Sigmoid colon (tissue), 6 donors: ENCODE measurements at regions not wholly inside any gene's neighbourhood (a gene's known extent, or its start where the extent isn't known, plus 50 kb on each side); places are given as distances from the start of the nearest gene placed in this dataset.

Experiments used
- DNase-seq: peaks from one replicate; pipeline ENCODE4 v3.0.0-alpha.2; 2019
- H3K27ac ChIP-seq, 4 donors: fragments of 200-600 bp; sonication (generic); one replicate each; pipeline ENCODE4 v1.5.1; 2016 to 2019; ENCODE audit warnings: mild to moderate bottlenecking in 1 of 4
- H3K27me3 ChIP-seq, 3 donors: fragments of 200-600 bp; sonication (generic); one replicate each; pipeline ENCODE4 v1.5.1; 2019; ENCODE audit warnings: mild to moderate bottlenecking in 1 of 3
- H3K36me3 ChIP-seq, 4 donors: fragments of 200-600 bp; sonication (generic); one replicate each; pipeline ENCODE4 v1.5.1; 2016 to 2019
- H3K4me1 ChIP-seq, 4 donors: fragments of 200-600 bp; sonication (generic); one replicate each; pipeline ENCODE4 v1.5.1; 2017 to 2019
- H3K4me3 ChIP-seq, 4 donors: fragments of 200-600 bp; sonication (generic); one replicate each; pipeline ENCODE4 v1.5.1; 2017 to 2019; ENCODE audit warnings: mild to moderate bottlenecking in 2 of 4, moderate library complexity in 1 of 4
- H3K9me3 ChIP-seq, 4 donors: fragments of 200-600 bp in 3 of 4; sonication (generic) in 3 of 4; one replicate each; pipeline versions ENCODE4 v1.5.1 to v1.6.1; 2013 to 2019
- EP300 ChIP-seq, 4 donors: sonication (generic); formaldehyde crosslinking; IDR thresholded peaks; one replicate each; pipeline ENCODE4 v1.6.1; 2017; ENCODE audit warnings: antibody characterized with exemption in 4 of 4
- POLR2A ChIP-seq, 2 donors: fragments of 450-650 bp; IDR thresholded peaks; one replicate each; pipeline ENCODE4 v1.6.1; 2016; ENCODE audit warnings: antibody characterized with exemption in 2 of 2, mild to moderate bottlenecking in 2 of 2, moderate library complexity in 2 of 2
- POLR2AphosphoS5 ChIP-seq, 4 donors: sonication (generic); formaldehyde crosslinking; IDR thresholded peaks; one replicate each; pipeline ENCODE4 v1.6.1; 2017; ENCODE audit warnings: antibody characterized with exemption in 4 of 4
- WGBS, 2 donors: extraction: QIAGEN DNeasy Blood & Tissue Kit; methylation state at CpG; one replicate each; pipeline ENCODE4 v1.1.7; 2013; 5-methylcytosine and 5-hydroxymethylcytosine counted together
- intact Hi-C: fragments of 100-400 bp; cut with DNase I; formaldehyde crosslinking; loops from one replicate; pipeline ENCODE4 v1.15.1; 2023
- TF ChIP-seq, protein P1 (sequence below), 4 experiments: fragments of 450-650 bp in 3 of 4; fragments of 200-600 bp in 1 of 4; IDR thresholded peaks; one replicate each; pipeline ENCODE4 v1.5.1; 2016 to 2019; ENCODE audit warnings: antibody characterized with exemption in 4 of 4, mild to moderate bottlenecking in 3 of 4, moderate library complexity in 2 of 4
- donor health status: healthy with polysubstance abuse.
- donor health status: healthy.

DNA sequence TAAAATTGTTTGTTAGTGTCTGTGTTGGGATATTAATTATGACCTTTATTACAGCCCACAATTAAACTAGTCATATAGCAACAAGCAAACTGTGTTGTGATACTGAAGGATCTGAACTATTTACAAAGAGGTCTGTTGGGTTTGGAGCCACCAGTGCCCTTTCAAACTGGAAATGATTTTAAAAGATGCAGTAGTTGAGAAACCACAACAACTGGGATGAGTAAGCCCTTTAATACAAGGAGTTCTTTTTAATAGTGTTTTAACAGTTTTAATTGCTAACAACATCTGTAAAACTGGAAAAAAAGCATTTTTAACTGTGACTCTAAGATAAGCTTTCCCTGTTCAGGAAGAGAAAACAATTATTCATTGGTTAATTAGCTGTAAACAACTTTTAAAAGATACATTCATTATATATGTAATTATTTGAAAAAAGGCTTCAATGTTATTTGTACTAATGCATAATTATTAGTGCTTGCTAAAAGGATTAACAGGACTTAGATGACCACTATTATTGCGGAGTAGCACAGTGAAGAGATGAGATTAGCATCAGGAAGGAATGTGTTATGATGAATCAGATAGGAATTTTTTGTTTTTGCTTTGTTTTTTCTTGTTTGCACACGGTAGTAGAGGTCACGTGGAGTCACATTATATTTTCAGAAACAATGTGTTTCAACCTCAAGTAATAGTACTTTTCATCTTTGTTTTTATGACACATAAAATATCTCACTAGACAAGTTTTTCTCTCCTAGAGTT, 392.7 kb upstream of the FANCL start:
- Histone ChIP-seq H3K4me1 (no peaks in the 10 kb centered on the region), H3K27me3 (no peaks in the 10 kb centered on the region), H3K36me3 (no peaks in the 10 kb centered on the region), H3K4me3 (no peak overlapping the region), H3K9me3 (no peaks in the 10 kb centered on the region), H3K27ac (no peak overlapping the region)
- no peak for DNase-seq
- WGBS, 2 donors = 45 to 69% methylated on average over 3 of the region's 3 CpGs
- intact Hi-C loops = no loop called here
- TF ChIP-seq, protein P1, sequence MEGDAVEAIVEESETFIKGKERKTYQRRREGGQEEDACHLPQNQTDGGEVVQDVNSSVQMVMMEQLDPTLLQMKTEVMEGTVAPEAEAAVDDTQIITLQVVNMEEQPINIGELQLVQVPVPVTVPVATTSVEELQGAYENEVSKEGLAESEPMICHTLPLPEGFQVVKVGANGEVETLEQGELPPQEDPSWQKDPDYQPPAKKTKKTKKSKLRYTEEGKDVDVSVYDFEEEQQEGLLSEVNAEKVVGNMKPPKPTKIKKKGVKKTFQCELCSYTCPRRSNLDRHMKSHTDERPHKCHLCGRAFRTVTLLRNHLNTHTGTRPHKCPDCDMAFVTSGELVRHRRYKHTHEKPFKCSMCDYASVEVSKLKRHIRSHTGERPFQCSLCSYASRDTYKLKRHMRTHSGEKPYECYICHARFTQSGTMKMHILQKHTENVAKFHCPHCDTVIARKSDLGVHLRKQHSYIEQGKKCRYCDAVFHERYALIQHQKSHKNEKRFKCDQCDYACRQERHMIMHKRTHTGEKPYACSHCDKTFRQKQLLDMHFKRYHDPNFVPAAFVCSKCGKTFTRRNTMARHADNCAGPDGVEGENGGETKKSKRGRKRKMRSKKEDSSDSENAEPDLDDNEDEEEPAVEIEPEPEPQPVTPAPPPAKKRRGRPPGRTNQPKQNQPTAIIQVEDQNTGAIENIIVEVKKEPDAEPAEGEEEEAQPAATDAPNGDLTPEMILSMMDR (IDR thresholded peaks at IDR 0.05) = no peak
- no peak for TF ChIP-seq POLR2AphosphoS5 (IDR thresholded peaks at IDR 0.05)
- no peak for TF ChIP-seq EP300 (IDR thresholded peaks at IDR 0.05)
- TF ChIP-seq POLR2A (IDR thresholded peaks at IDR 0.05) = no peak

DNA sequence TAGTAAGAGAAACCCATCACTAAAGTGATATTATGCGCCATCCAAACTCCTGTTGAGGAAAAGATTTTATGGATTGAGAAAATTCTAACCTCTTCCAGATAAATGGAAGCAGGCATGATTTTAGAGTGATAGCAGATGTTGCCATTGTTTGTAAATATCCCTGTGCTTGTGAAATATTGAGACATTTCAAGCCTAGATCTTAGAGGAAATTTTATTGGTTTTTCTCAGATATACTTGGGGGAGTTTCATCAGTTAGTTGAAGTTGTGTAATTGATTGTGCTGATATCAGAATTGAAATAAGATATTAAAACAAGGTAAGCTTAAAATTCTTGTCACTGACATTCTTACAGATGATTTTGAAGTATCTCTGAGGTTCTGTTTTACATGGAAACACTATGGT, 390.9 kb upstream of the FANCL start:
- intact Hi-C loops = no loop called here
- H3K4me3 ChIP-seq = no peak overlapping the region
- WGBS, 2 donors = 93 to 97% methylated on average over 1 of the region's 1 CpG
- no peak overlapping the region for H3K27ac ChIP-seq
- no peak for DNase-seq
- H3K36me3 ChIP-seq = no peaks in the 10 kb centered on the region
- H3K9me3 ChIP-seq = no peaks in the 10 kb centered on the region
- no peaks in the 10 kb centered on the region for H3K4me1 ChIP-seq
- H3K27me3 ChIP-seq = no peaks in the 10 kb centered on the region
- TF ChIP-seq, protein P1 (IDR thresholded peaks at IDR 0.05) = no peak
- TF ChIP-seq POLR2A (IDR thresholded peaks at IDR 0.05) (no peak), POLR2AphosphoS5 (IDR thresholded peaks at IDR 0.05) (no peak), EP300 (IDR thresholded peaks at IDR 0.05) (no peak)

DNA sequence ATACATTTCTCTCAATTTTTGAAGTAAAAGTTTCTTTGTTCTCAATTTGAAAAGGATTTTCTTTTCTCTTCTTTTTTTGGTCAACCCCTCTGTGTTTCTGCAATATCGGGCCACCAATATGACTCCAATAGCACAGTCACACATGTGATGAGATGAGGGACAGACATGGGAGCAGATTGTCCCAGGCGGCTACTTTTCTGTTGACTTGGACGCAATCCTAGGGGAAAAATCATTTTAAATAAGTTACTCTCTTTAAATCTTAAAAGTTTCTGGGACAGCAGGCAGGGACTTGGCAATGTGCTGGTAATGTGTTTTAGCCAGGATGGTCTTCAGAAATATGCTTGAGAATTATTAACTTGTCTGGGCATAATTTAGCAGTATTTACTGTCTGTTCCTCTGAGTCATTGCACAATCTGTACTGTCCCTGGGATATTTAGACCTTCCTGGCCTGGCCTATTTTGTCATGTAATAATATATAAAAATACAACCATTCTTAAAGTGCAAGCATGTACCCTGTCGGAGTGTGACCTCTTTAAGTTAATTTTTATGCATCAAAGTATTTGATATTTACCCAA, 388.5 kb upstream of the FANCL start:
- Histone ChIP-seq H3K27ac (no peak overlapping the region), H3K36me3 (no peaks in the 10 kb centered on the region), H3K27me3 (no peaks in the 10 kb centered on the region), H3K4me1 (no peaks in the 10 kb centered on the region), H3K9me3 (no peaks in the 10 kb centered on the region), H3K4me3 (no peak overlapping the region)
- no peak for DNase-seq
- intact Hi-C loops = no loop called here
- TF ChIP-seq, protein P1 (IDR thresholded peaks at IDR 0.05) = no peak
- WGBS, 2 donors = 89 to 91% methylated on average over 4 of the region's 4 CpGs

DNA sequence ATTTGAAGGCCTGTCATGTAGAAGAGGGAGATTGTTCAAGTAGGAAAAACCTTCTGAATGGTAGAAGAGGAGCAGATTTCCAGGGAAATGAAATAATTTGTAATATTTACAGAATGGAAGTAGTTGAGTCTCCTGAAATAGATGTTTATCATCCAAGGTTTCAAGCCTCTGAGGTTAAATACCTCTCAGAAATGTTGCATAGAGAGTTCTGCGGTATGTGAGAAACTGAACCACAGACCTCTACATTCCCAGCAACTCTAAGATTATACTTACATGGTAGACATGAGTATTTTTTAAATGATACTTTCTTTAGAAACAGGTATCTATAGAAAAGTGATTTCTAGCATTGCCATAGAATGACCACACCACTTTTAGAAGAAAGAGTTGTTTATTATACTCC, 379.8 kb upstream of the FANCL start:
- intact Hi-C loops = no loop called here
- Histone ChIP-seq H3K36me3 (no peaks in the 10 kb centered on the region), H3K27ac (no peak overlapping the region), H3K4me1 (no peaks in the 10 kb centered on the region), H3K9me3 (no peaks in the 10 kb centered on the region), H3K4me3 (no peak overlapping the region), H3K27me3 (no peaks in the 10 kb centered on the region)
- TF ChIP-seq, protein P1 (IDR thresholded peaks at IDR 0.05) = no peak
- TF ChIP-seq POLR2A (IDR thresholded peaks at IDR 0.05) = no peak
- TF ChIP-seq EP300 (IDR thresholded peaks at IDR 0.05) = no peak
- TF ChIP-seq POLR2AphosphoS5 (IDR thresholded peaks at IDR 0.05) = no peak
- 89 to 92% methylated on average over 1 of the region's 1 CpG for WGBS, 2 donors
- no peak for DNase-seq

DNA sequence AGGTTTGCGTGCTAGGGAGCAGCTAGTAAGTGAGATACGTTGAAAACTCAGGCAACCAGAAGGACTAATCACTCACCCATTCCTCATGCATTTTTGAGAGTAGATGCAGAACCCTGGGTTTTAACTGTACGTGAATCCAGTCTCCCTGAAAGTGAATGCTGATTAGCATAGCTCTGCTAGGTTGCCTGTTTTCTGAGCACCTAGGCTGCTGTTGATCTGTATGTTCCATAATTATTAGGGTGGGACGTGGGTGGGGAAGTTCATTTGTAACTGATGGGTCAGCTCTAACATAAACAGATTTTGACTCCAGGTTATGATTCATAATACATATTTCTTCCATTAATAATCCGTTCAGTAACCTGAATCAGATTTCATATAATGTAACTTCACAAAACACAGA, 379.0 kb upstream of the FANCL start:
- no peak overlapping the region for H3K27ac ChIP-seq
- TF ChIP-seq POLR2AphosphoS5 (IDR thresholded peaks at IDR 0.05) = no peak
- no peak for TF ChIP-seq EP300 (IDR thresholded peaks at IDR 0.05)
- TF ChIP-seq, protein P1 (IDR thresholded peaks at IDR 0.05) = no peak
- no peak for TF ChIP-seq POLR2A (IDR thresholded peaks at IDR 0.05)
- no peak overlapping the region for H3K4me3 ChIP-seq
- H3K4me1 ChIP-seq = no peaks in the 10 kb centered on the region
- H3K36me3 ChIP-seq = no peaks in the 10 kb centered on the region
- 81 to 87% methylated on average over 5 of the region's 5 CpGs for WGBS, 2 donors
- no peaks in the 10 kb centered on the region for H3K9me3 ChIP-seq
- H3K27me3 ChIP-seq = no peaks in the 10 kb centered on the region
- no peak for DNase-seq
- intact Hi-C loops = no loop called here
